ENCODE measurements at regions not wholly inside any gene's neighbourhood (a gene's known extent, or its start where the extent isn't known, plus 50 kb on each side); places are given as distances from the start of the nearest gene placed in this dataset.

DNA sequence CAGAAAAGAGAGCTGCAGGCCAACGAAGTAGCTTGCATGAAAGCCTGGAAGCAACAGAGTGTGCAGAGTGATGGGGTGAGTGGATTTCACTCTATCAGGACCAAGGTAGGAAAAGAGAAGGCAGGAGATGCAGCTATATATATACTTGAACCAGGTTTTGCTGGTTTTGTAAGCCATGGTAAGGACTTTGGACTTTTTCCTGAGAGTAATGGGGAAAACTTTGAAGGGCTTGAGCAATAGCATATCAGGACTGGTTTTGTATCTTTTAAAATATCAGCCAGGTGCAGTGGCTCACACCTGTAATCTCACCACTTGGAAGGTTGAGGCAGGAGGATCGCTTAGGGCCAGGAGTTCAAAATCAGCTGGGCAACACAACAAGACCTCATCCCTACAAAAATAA is 120.6 kb upstream of the NRP1 start:
- Histone ChIP-seq H3K4me1 (no peaks in the 10 kb centered on the region), H3K27ac (no peak overlapping the region), H3K36me3 (no peaks in the 10 kb centered on the region), H3K27me3 (no peaks in the 10 kb centered on the region), H3K4me3 (no peak overlapping the region), H3K9me3 (no peaks in the 10 kb centered on the region)
- no peak for DNase-seq
- intact Hi-C loops (cut with DNase I; ENCODE audit: low total_unique reads), result no loop called here
- TF ChIP-seq POLR2A (IDR thresholded peaks at IDR 0.05), result no peak
- TF ChIP-seq CTCF (IDR thresholded peaks at IDR 0.05), result no peak

GRCh38 chr10:33454554-33454953 is 120.1 kb upstream of the NRP1 start:
- no peak overlapping the region for H3K27ac ChIP-seq
- H3K36me3 ChIP-seq, result no peaks in the 10 kb centered on the region
- TF ChIP-seq POLR2A (IDR thresholded peaks at IDR 0.05) (no peak), CTCF (IDR thresholded peaks at IDR 0.05) (no peak)
- no peak for DNase-seq
- no peak overlapping the region for H3K4me3 ChIP-seq
- no peaks in the 10 kb centered on the region for H3K27me3 ChIP-seq
- H3K4me1 ChIP-seq, result no peaks in the 10 kb centered on the region
- no peaks in the 10 kb centered on the region for H3K9me3 ChIP-seq
- intact Hi-C loops (cut with DNase I; ENCODE audit: low total_unique reads), result no loop called here

GRCh38 chr10:33453081-33454025 is 118.9 kb upstream of the NRP1 start:
- Histone ChIP-seq H3K4me3 (no peak overlapping the region), H3K36me3 (no peaks in the 10 kb centered on the region), H3K4me1 (no peaks in the 10 kb centered on the region), H3K27ac (no peak overlapping the region), H3K27me3 (no peaks in the 10 kb centered on the region), H3K9me3 (no peaks in the 10 kb centered on the region)
- TF ChIP-seq POLR2A (IDR thresholded peaks at IDR 0.05), result no peak
- no peak for TF ChIP-seq CTCF (IDR thresholded peaks at IDR 0.05)
- intact Hi-C loops (cut with DNase I; ENCODE audit: low total_unique reads), result no loop called here
- no peak for DNase-seq

- H3K27ac ChIP-seq, result no peak overlapping the region
- TF ChIP-seq POLR2A (IDR thresholded peaks at IDR 0.05), result no peak
- TF ChIP-seq CTCF (IDR thresholded peaks at IDR 0.05), result no peak
- H3K36me3 ChIP-seq, result no peaks in the 10 kb centered on the region
- DNase-seq, result no peak
- no peak overlapping the region for H3K4me3 ChIP-seq
- no peaks in the 10 kb centered on the region for H3K4me1 ChIP-seq
- no peaks in the 10 kb centered on the region for H3K27me3 ChIP-seq
- intact Hi-C loops (cut with DNase I; ENCODE audit: low total_unique reads), result no loop called here
- H3K9me3 ChIP-seq, result no peaks in the 10 kb centered on the region
These were observed 114.1 kb upstream of the NRP1 start for GRCh38 chr10:33448421-33449140.

GRCh38 chr10:33441561-33441960 is 107.1 kb upstream of the NRP1 start:
- no peak for TF ChIP-seq CTCF (IDR thresholded peaks at IDR 0.05)
- TF ChIP-seq POLR2A (IDR thresholded peaks at IDR 0.05), result no peak
- intact Hi-C loops (cut with DNase I; ENCODE audit: low total_unique reads), result no loop called here

More at GRCh38 chr10:33441561-33441960, 107.1 kb upstream of the NRP1 start:
- no peak overlapping the region for H3K27ac ChIP-seq
- no peak overlapping the region for H3K4me3 ChIP-seq
- H3K4me1 ChIP-seq, result no peaks in the 10 kb centered on the region
- DNase-seq, result no peak
- H3K9me3 ChIP-seq, result no peaks in the 10 kb centered on the region
- no peaks in the 10 kb centered on the region for H3K36me3 ChIP-seq
- H3K27me3 ChIP-seq, result no peaks in the 10 kb centered on the region

Measured in uterus (tissue), 3 donors.